Lower leg skin (tissue), 3 donors: ENCODE measurements at regions not wholly inside any gene's neighbourhood (a gene's known extent, or its start where the extent isn't known, plus 50 kb on each side); places are given as distances from the start of the nearest gene placed in this dataset.

Experiments used
- CTCF ChIP-seq, 3 donors: fragments of 450-650 bp; IDR thresholded peaks; one replicate each; pipeline ENCODE4 v1.5.1; 2016; ENCODE audit warnings: antibody characterized with exemption in 3 of 3, mild to moderate bottlenecking in 3 of 3, moderate library complexity in 2 of 3
- POLR2A ChIP-seq, 2 donors: fragments of 450-650 bp; IDR thresholded peaks; one replicate each; pipeline ENCODE4 v1.6.1; 2016 to 2017; ENCODE audit warnings: antibody characterized with exemption in 2 of 2, mild to moderate bottlenecking in 1 of 2, moderate library complexity in 1 of 2

DNA sequence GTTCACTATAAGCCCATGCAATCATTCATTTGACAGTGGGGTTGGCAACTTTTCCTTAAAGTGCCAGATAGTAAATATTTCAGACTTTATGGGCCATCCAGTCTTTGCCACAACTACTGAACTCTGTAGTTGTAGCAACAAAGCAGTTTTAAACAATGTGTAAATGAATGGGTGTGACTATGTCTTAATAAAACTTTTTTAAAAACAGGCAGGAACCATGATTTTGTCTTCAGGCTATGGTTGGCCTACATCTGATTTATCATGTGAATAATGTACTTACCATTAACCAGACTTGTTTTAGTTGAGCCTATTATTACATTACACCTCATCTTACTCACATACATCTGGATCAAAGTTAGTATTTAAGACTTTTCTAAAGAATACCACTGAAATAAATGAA is 361.6 kb downstream of the GABRG2 start:
- no peak for TF ChIP-seq CTCF (IDR thresholded peaks at IDR 0.05)
- no peak for TF ChIP-seq POLR2A (IDR thresholded peaks at IDR 0.05)
